Ascending aorta (tissue), 2 donors: ENCODE measurements at regions not wholly inside any gene's neighbourhood (a gene's known extent, or its start where the extent isn't known, plus 50 kb on each side); places are given as distances from the start of the nearest gene placed in this dataset.

Experiments
- DNase-seq, 2 donors: peaks; one replicate each; pipeline ENCODE4 v3.0.0-alpha.2; 2019; ENCODE audit warnings: low spot score in 2 of 2
- H3K27ac ChIP-seq, 2 donors: fragments of 200-600 bp; sonication (generic); one replicate each; pipeline ENCODE4 v1.5.1; 2016 to 2017; ENCODE audit warnings: mild to moderate bottlenecking in 1 of 2
- H3K27me3 ChIP-seq: fragments of 200-600 bp; sonication (generic); one replicate; pipeline ENCODE4 v1.5.1; 2017
- H3K36me3 ChIP-seq, 2 donors: fragments of 200-600 bp; sonication (generic); one replicate each; pipeline ENCODE4 v1.5.1; 2016
- H3K4me1 ChIP-seq, 2 donors: fragments of 200-600 bp; sonication (generic); one replicate each; pipeline ENCODE4 v1.5.1; 2016 to 2017; ENCODE audit warnings: mild to moderate bottlenecking in 1 of 2
- H3K4me3 ChIP-seq, 2 donors: fragments of 200-600 bp; sonication (generic); one replicate each; pipeline ENCODE4 v1.5.1; 2016 to 2017; ENCODE audit warnings: mild to moderate bottlenecking in 1 of 2
- H3K9me3 ChIP-seq, 2 donors: fragments of 200-600 bp; sonication (generic); one replicate each; pipeline ENCODE4 v1.5.1; 2016
- intact Hi-C: fragments of 100-400 bp; cut with DNase I; formaldehyde crosslinking; loops from one replicate; pipeline ENCODE4 v1.15.1; 2023
- TF ChIP-seq, protein P1 (sequence below), 3 experiments: fragments of 200-600 bp in 2 of 3; fragments of 450-650 bp in 1 of 3; sonication (generic) in 2 of 3; IDR thresholded peaks; one replicate each; pipeline ENCODE4 v1.5.1; 2016 to 2019; ENCODE audit warnings: antibody characterized with exemption in 3 of 3, mild to moderate bottlenecking in 1 of 3, moderate library complexity in 1 of 3

DNA sequence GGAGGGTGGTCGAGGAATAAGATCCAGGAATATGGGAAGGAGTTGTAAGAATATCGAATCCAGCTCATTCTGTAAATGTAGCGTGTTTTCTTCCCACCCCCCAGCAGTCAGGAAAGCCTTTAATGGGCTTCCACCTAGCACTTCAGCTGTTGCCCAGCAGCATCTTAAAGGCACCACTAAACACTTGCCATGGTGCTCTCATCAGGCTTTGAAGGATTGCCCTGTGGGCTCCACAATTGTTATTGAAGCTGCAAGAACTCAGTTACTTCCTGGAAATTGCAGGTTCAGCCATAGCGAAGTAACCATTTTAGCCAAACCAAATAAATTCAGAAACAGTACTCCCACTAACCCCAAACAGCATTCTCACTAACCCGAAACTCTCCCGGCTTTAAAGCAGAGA is 511.2 kb downstream of the PLPP3 start:
- Histone ChIP-seq H3K4me1 (peaks cover 10 to 38% of the 10 kb centered on the region in 2 donors), H3K27ac (peak overlapping the region; percentile 72 to 90), H3K27me3 (no peaks in the 10 kb centered on the region), H3K9me3 (no peaks in the 10 kb centered on the region), H3K36me3 (no peaks in the 10 kb centered on the region), H3K4me3 (no peak overlapping the region)
- TF ChIP-seq, protein P1, sequence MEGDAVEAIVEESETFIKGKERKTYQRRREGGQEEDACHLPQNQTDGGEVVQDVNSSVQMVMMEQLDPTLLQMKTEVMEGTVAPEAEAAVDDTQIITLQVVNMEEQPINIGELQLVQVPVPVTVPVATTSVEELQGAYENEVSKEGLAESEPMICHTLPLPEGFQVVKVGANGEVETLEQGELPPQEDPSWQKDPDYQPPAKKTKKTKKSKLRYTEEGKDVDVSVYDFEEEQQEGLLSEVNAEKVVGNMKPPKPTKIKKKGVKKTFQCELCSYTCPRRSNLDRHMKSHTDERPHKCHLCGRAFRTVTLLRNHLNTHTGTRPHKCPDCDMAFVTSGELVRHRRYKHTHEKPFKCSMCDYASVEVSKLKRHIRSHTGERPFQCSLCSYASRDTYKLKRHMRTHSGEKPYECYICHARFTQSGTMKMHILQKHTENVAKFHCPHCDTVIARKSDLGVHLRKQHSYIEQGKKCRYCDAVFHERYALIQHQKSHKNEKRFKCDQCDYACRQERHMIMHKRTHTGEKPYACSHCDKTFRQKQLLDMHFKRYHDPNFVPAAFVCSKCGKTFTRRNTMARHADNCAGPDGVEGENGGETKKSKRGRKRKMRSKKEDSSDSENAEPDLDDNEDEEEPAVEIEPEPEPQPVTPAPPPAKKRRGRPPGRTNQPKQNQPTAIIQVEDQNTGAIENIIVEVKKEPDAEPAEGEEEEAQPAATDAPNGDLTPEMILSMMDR (IDR thresholded peaks at IDR 0.05): no peak
- DNase-seq: peak in 1 of 2 donors; percentile 72
- intact Hi-C loops: loop anchor here (2.0 kb wide), 1 partner anchor 511 kb away; the partner anchor contains the start of gene PLPP3

DNA sequence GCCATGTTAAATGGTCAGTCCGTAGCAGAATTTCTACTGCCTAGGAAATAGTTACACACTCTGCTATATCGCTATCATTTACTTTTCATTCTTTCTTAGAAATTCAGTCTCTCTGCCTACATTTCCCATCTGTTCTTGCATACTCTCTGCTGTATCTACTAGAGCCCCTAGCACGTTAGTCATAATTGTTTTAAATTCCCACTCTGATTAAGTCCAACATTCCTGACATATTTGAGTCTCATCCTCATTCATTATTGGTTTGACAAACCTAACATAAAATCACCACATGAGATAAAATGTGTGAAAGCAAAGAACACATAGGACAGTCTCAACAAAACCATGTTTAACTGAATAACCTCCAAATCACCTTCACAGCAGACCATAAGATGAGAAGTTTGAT is 513.6 kb downstream of the PLPP3 start:
- intact Hi-C loops: no loop called here

DNA sequence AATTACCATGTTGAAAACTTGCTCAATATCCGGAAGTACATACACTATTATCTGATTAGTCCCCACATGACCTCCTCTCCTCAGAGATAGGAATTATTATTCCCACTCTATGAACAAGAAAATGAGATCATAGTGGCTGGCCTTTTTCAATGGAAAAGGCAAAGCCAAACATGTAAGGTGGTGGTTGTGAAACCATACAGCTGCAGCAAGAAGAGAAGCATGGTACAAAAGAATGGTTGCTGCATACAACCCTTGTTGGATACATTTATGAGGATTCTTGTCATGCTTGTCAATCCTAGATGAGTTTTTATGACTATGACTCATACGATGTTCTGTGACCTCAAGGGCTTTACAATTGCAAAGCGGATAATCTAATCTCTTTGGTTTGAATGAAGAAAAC is 514.7 kb downstream of the PLPP3 start:
- TF ChIP-seq, protein P1 (IDR thresholded peaks at IDR 0.05): no peak
- Histone ChIP-seq H3K36me3 (no peaks in the 10 kb centered on the region), H3K4me1 (peaks cover 10 to 28% of the 10 kb centered on the region in 2 donors), H3K27me3 (no peaks in the 10 kb centered on the region), H3K4me3 (no peak overlapping the region), H3K9me3 (no peaks in the 10 kb centered on the region), H3K27ac (no peak overlapping the region)
- DNase-seq: no peak
- intact Hi-C loops: no loop called here

More for the DNA sequence above, 513.6 kb downstream of the PLPP3 start:
- H3K27ac ChIP-seq: peak overlapping the region in 1 of 2 donors; percentile 5
- peaks cover 10 to 33% of the 10 kb centered on the region in 2 donors for H3K4me1 ChIP-seq
- DNase-seq: no peak
- no peak overlapping the region for H3K4me3 ChIP-seq
- TF ChIP-seq, protein P1 (IDR thresholded peaks at IDR 0.05): no peak
- H3K27me3 ChIP-seq: no peaks in the 10 kb centered on the region
- no peaks in the 10 kb centered on the region for H3K36me3 ChIP-seq
- no peaks in the 10 kb centered on the region for H3K9me3 ChIP-seq

DNA sequence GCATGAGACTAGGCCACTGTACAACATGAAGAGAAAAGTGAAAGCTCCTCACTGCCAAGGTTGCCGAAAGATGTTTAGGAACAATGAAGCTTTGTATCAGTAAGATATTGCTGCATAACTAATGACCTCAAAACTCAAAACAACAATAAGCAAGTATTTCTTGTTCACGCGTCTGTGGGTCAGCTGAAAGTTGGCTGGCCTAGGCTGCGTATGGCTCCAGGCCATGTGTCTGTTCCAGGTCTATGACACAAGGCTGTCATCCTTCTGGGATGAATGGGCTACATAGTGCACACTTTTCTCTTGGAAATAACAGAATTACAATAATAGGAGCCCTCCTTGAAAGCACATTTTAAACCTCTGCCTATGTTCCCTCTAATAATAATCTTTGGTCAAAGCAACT is 515.9 kb downstream of the PLPP3 start:
- no peaks in the 10 kb centered on the region for H3K27me3 ChIP-seq

DNA sequence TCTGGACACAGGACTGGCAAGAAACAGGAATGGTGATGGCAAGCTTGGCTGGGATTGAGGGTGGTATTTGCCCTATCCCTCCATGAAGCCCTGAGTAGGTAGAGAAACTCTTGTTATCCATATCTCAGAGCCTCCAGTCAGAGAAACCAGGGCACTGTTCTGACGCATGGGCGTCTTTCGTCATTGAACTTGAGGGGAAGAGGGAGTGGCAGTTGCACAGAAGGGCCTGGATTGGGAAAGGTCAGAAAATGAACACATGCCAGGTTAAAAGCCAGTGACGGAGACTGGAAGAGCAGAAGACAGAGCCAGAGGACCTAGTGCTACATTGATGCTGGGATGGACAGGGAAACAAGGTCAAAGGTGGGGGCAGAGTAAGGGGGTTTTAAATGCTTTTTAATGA is 516.7 kb downstream of the PLPP3 start:
- Histone ChIP-seq H3K4me3 (no peak overlapping the region), H3K27ac (no peak overlapping the region), H3K4me1 (peaks cover 2 to 11% of the 10 kb centered on the region in 2 donors), H3K27me3 (no peaks in the 10 kb centered on the region), H3K36me3 (no peaks in the 10 kb centered on the region), H3K9me3 (no peaks in the 10 kb centered on the region)
- intact Hi-C loops: no loop called here
- DNase-seq: no peak
- TF ChIP-seq, protein P1 (IDR thresholded peaks at IDR 0.05): no peak

More for the DNA sequence above, 515.9 kb downstream of the PLPP3 start:
- Histone ChIP-seq H3K27ac (no peak overlapping the region), H3K36me3 (no peaks in the 10 kb centered on the region), H3K9me3 (no peaks in the 10 kb centered on the region), H3K4me1 (peaks cover 7 to 17% of the 10 kb centered on the region in 2 donors), H3K4me3 (no peak overlapping the region)
- intact Hi-C loops: no loop called here
- TF ChIP-seq, protein P1 (IDR thresholded peaks at IDR 0.05): no peak
- no peak for DNase-seq

DNA sequence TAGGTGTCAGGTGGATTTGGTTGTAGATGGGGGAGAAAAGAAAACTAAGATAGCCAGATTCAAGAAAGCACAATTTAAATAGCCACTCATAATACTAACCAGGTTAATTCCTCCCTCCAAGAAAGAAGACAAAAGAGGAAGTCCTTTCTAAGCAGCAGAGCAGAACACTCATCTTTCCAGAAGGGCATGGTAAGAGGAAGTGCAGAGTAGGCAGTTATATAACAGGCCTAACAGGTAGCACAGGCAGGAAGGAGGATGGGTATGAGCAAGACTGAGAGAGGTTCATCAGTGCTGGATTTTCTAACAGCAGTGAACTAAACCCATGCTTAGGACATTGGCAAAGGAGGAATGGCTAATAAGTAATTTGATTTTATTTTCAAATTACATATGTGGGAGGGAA is 517.5 kb downstream of the PLPP3 start:
- Histone ChIP-seq H3K27ac (no peak overlapping the region), H3K9me3 (no peaks in the 10 kb centered on the region), H3K36me3 (no peaks in the 10 kb centered on the region), H3K27me3 (no peaks in the 10 kb centered on the region), H3K4me3 (no peak overlapping the region), H3K4me1 (peaks cover 2 to 11% of the 10 kb centered on the region in 2 donors)
- DNase-seq: no peak
- TF ChIP-seq, protein P1 (IDR thresholded peaks at IDR 0.05): no peak
- intact Hi-C loops: no loop called here
